NT2/D1 (cell line): ENCODE measurements at regions not wholly inside any gene's neighbourhood (a gene's known extent, or its start where the extent isn't known, plus 50 kb on each side); places are given as distances from the start of the nearest gene placed in this dataset.

Experiments
- YY1 ChIP-seq: IDR thresholded peaks from 2 replicates; pipeline ENCODE4 v1.6.1; 2011; ENCODE audit not compliant: insufficient read length, insufficient read depth
- ZNF274 ChIP-seq: IDR thresholded peaks from 2 replicates; pipeline ENCODE4 v1.6.1; 2011; ENCODE audit warnings: mild to moderate bottlenecking, low read depth, low read length

- TF ChIP-seq ZNF274 (no peak), YY1 (no peak)
Measured at GRCh38 chr3:130843441-130843840, 50.4 kb upstream of the ATP2C1 start.
